CD4-positive, alpha-beta memory T cell (primary cell): ENCODE measurements at regions not wholly inside any gene's neighbourhood (a gene's known extent, or its start where the extent isn't known, plus 50 kb on each side); places are given as distances from the start of the nearest gene placed in this dataset.

ENCODE experiments used
- CTCF ChIA-PET: fragments of 350-600 bp; sonication (Branson Sonifier 250); formaldehyde crosslinking; loops from one replicate; lab custom pipeline; 2021; ENCODE audit warnings: inconsistent platforms; ENCODE audit not compliant: partially characterized antibody; lab: Charles Lee
- POLR2A ChIA-PET: fragments of 350-600 bp; sonication (Branson Sonifier 250); formaldehyde crosslinking; loops from one replicate; lab custom pipeline; 2021; ENCODE audit not compliant: partially characterized antibody; lab: Charles Lee
- DNase-seq, 5 donors: peaks; one replicate each; pipeline versions ENCODE4 v3.0.0 to v3.0.0-alpha.2; 2020 to 2022; ENCODE audit warnings: mixed read lengths in 1 of 5
- H3K27ac ChIP-seq: one replicate; pipeline ENCODE4 v1.7.0; 2013; ENCODE audit warnings: low read depth, low read length
- H3K27me3 ChIP-seq: 2 replicates; pipeline ENCODE4 v1.7.0; 2013; ENCODE audit warnings: mild to moderate bottlenecking, low read length, moderate library complexity; ENCODE audit not compliant: insufficient read depth
- H3K36me3 ChIP-seq: 2 replicates; pipeline ENCODE4 v1.7.0; 2013; ENCODE audit warnings: mild to moderate bottlenecking, low read length, moderate library complexity; ENCODE audit not compliant: insufficient read depth
- H3K4me1 ChIP-seq: 2 replicates; pipeline ENCODE4 v1.7.0; 2013; ENCODE audit warnings: mild to moderate bottlenecking, low read length, moderate library complexity; ENCODE audit not compliant: insufficient read depth
- H3K4me3 ChIP-seq, 2 donors: one replicate each; pipeline ENCODE4 v1.7.0; 2013; ENCODE audit warnings: low read length in 2 of 2, mild to moderate bottlenecking in 1 of 2
- H3K9me3 ChIP-seq, 2 donors: one replicate each; pipeline ENCODE4 v1.7.0; 2013; ENCODE audit warnings: low read length in 2 of 2, control low read depth in 1 of 2; ENCODE audit not compliant: control insufficient read depth in 1 of 2
- H3K27ac Mint-ChIP-seq, 7 donors: one replicate each; pipeline ENCODE4 v1.8.0; 2020 to 2021; ENCODE audit warnings: mixed read lengths in 7 of 7, mild to moderate bottlenecking in 6 of 7, inconsistent platforms in 3 of 7, moderate library complexity in 3 of 7
- H3K27me3 Mint-ChIP-seq, 2 donors: one replicate each; pipeline ENCODE4 v1.8.0; 2020 to 2021; ENCODE audit warnings: mixed read lengths in 2 of 2
- H3K36me3 Mint-ChIP-seq, 2 donors: one replicate each; pipeline ENCODE4 v1.8.0; 2020 to 2021; ENCODE audit warnings: mixed read lengths in 2 of 2, inconsistent platforms in 1 of 2, mild to moderate bottlenecking in 1 of 2
- H3K4me1 Mint-ChIP-seq, 4 donors: one replicate each; pipeline ENCODE4 v1.8.0; 2020 to 2021; ENCODE audit warnings: mixed read lengths in 4 of 4, mild to moderate bottlenecking in 1 of 4
- H3K4me3 Mint-ChIP-seq, 8 donors: one replicate each; pipeline ENCODE4 v1.8.0; 2020 to 2021; ENCODE audit warnings: mixed read lengths in 8 of 8, mild to moderate bottlenecking in 7 of 8, moderate library complexity in 6 of 8, inconsistent platforms in 3 of 8
- H3K9me3 Mint-ChIP-seq, 8 donors: one replicate each; pipeline ENCODE4 v1.8.0; 2020 to 2021; ENCODE audit warnings: mixed read lengths in 8 of 8, mild to moderate bottlenecking in 5 of 8, inconsistent platforms in 3 of 8, moderate library complexity in 1 of 8
- intact Hi-C: fragments of 100-400 bp; cut with micrococcal nuclease; formaldehyde crosslinking; loops from one replicate; pipeline ENCODE4 v1.15.1; 2023

DNA sequence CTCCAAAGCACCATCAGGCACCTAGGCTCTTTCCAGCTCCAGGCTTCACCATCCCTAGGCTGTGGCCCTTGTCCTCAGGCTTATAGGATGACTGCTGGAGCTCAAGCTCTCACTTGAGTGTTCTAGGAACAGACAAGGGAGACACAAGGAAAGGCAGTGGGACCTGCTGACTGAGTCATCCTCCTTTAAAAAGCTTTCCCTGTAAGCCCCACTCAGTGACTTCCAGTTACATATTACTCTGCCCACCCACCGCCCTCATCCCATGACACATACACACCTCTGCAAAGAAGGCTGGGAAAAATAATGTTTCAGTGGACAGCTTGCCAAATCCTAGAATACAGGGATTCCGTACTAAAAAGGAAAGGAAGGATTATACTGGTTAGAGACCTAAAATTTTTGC lies 154.2 kb upstream of the ZNF366 start:
- Mint-ChIP-seq H3K27me3 (peaks cover 4 to 13% of the 10 kb centered on the region in 2 donors), H3K4me3 (no peak overlapping the region), H3K27ac (no peak overlapping the region), H3K9me3 (no peaks in the 10 kb centered on the region), H3K4me1 (no peaks in the 10 kb centered on the region), H3K36me3 (no peaks in the 10 kb centered on the region)
- Histone ChIP-seq H3K9me3 (no peaks in the 10 kb centered on the region), H3K27me3 (no peaks in the 10 kb centered on the region), H3K4me1 (no peaks in the 10 kb centered on the region), H3K36me3 (no peaks in the 10 kb centered on the region), H3K4me3 (no peak overlapping the region), H3K27ac (no peak overlapping the region)
- ChIA-PET POLR2A (no interaction called here), CTCF (no interaction called here)
- DNase-seq, result no peak
- intact Hi-C loops, result no loop called here

DNA sequence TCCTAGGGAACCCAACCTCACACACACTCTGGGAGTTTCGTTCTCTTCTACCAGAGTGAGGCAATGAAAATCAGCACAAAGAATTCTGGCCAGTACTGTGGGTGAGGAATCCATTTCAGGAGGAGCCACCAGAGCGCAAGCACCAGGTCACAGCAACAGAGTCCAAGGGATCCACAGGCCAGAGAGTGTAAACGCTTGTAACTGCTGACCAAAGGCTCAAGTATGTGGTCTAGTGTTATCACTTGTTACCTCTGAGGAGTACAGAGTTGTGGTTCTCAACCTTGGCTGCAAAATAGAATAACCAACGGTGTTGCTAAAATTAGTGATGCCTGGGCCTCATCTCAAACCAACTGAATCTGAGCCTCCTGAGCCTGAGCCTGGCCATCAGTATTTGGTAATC lies 152.5 kb upstream of the ZNF366 start:
- ChIA-PET CTCF (no interaction called here), POLR2A (no interaction called here)
- Histone ChIP-seq H3K4me1 (no peaks in the 10 kb centered on the region), H3K4me3 (no peak overlapping the region), H3K9me3 (no peaks in the 10 kb centered on the region), H3K36me3 (no peaks in the 10 kb centered on the region), H3K27me3 (no peaks in the 10 kb centered on the region), H3K27ac (no peak overlapping the region)
- H3K4me3 Mint-ChIP-seq, result no peak overlapping the region
- no peaks in the 10 kb centered on the region for H3K36me3 Mint-ChIP-seq
- no peaks in the 10 kb centered on the region for H3K4me1 Mint-ChIP-seq
- H3K27ac Mint-ChIP-seq, result no peak overlapping the region
- intact Hi-C loops, result no loop called here
- H3K9me3 Mint-ChIP-seq, result no peaks in the 10 kb centered on the region
- H3K27me3 Mint-ChIP-seq, result peaks cover 4 to 12% of the 10 kb centered on the region in 2 donors
- no peak for DNase-seq

DNA sequence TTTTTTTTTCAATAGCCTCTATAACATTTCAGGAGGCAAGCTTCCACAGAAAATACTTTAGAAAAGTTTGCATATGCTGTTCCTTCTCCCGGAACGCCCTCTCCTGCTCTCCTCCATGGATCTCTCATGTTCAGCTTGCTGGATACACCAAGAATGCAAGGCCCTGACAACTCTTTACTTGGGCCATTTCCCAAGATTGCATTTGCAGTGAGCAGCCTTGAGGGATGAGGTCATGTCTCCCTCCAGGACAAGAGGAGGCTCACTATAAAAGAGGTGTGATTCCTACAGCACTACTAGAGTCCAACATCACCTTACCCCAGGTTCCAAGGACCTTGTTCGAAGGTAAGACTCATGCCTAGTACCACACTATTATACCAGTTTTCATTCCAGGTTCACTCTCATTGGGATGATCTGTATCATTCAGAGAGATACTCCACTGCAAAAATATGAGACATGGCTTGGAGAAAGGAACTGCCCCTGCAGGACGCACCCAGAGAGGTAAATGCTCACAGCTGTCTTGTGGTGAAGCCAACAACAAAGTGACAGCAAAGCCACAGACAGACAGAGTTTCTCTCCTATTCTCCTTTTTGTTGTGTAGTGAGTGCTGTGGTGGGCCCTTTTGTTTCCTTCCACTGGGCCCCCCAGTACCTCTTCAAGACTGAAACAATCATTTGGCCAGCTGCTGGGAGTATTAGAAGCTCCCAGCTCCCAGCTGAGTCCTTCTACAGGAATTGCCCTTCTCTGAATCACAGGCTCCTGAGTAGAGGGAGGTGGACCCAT lies 151.7 kb upstream of the ZNF366 start:
- no peak for DNase-seq
- Mint-ChIP-seq H3K9me3 (no peaks in the 10 kb centered on the region), H3K36me3 (no peaks in the 10 kb centered on the region), H3K4me3 (no peak overlapping the region), H3K27ac (no peak overlapping the region), H3K4me1 (no peaks in the 10 kb centered on the region), H3K27me3 (peaks cover 4 to 10% of the 10 kb centered on the region in 2 donors)
- ChIA-PET CTCF (no interaction called here), POLR2A (no interaction called here)
- H3K27me3 ChIP-seq, result no peaks in the 10 kb centered on the region
- intact Hi-C loops, result no loop called here
- H3K4me3 ChIP-seq, result no peak overlapping the region
- H3K9me3 ChIP-seq, result no peaks in the 10 kb centered on the region
- no peak overlapping the region for H3K27ac ChIP-seq
- H3K4me1 ChIP-seq, result no peaks in the 10 kb centered on the region
- no peaks in the 10 kb centered on the region for H3K36me3 ChIP-seq

DNA sequence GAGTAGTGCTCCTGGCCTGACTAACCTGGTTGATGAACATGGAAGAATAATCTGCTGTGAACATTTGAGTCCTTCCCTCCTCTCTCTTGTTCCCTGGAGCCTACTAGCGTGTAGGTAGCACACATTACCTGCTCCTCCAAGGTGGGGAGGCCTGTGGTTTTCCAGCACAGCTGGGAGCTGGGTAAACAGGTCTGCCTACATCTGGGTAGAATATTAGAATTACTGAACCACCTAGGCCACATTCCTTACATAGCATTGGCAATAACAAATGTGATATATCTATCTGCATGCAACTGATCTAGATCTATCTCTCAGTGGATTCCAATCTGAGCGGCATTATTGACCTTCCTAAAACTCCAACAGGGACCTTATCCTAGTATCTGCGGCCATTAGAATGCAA lies 151.0 kb upstream of the ZNF366 start:
- CTCF ChIA-PET, result no interaction called here
- no peak overlapping the region for H3K4me3 ChIP-seq

DNA sequence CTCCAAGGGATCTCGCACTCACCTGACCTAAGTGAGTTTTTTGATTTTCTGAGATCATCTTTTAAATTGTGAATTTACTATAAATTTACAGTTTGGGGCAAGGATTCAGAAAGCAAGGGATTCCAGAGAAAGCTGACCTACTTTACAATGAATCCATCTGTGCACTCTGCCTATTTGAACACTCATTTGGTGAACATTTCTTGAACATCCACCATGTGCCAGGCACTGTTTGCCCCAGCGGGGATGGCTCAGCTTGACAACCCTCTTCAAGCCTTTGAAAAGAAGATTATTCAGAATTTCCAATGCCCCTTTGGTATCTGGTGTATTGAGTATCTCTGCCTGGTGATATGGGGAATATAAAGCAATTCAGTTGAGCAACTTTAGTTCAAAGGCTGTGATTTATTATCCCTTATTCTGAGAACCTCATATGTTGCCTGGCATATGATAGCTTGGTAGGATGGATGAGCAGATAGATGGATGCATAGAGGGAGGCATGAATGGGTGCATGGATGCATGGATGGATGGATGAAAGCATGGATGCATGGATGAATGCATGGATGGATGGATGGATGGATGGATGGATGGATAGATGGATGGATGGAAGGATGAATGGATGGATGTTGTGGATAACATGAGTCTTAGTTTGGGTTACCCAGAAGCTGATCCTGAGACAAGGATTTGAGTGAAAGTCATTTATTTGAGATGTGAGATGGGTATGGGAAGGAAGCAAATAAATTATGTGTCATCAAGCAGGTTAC lies 149.7 kb upstream of the ZNF366 start:
- intact Hi-C loops, result no loop called here
- Mint-ChIP-seq H3K27me3 (peaks cover 0 to 5% of the 10 kb centered on the region in 2 donors), H3K4me3 (no peak overlapping the region), H3K4me1 (no peaks in the 10 kb centered on the region), H3K36me3 (no peaks in the 10 kb centered on the region), H3K9me3 (no peaks in the 10 kb centered on the region), H3K27ac (no peak overlapping the region)
- no peak for DNase-seq
- Histone ChIP-seq H3K36me3 (no peaks in the 10 kb centered on the region), H3K4me1 (no peaks in the 10 kb centered on the region), H3K27ac (no peak overlapping the region), H3K27me3 (no peaks in the 10 kb centered on the region), H3K4me3 (no peak overlapping the region), H3K9me3 (no peaks in the 10 kb centered on the region)
- ChIA-PET POLR2A (no interaction called here), CTCF (interaction anchor here (1.4 kb wide), 1 partner anchor 10 kb away, joined by 3 read pairs; no protein-coding TSS in a partner anchor)

More for the DNA sequence above, 151.0 kb upstream of the ZNF366 start:
- H3K36me3 Mint-ChIP-seq, result no peaks in the 10 kb centered on the region
- POLR2A ChIA-PET, result no interaction called here
- H3K9me3 ChIP-seq, result no peaks in the 10 kb centered on the region
- no peaks in the 10 kb centered on the region for H3K4me1 Mint-ChIP-seq
- intact Hi-C loops, result no loop called here
- H3K27ac ChIP-seq, result no peak overlapping the region
- no peak for DNase-seq
- H3K4me3 Mint-ChIP-seq, result no peak overlapping the region
- H3K27ac Mint-ChIP-seq, result no peak overlapping the region
- no peaks in the 10 kb centered on the region for H3K27me3 ChIP-seq
- no peaks in the 10 kb centered on the region for H3K9me3 Mint-ChIP-seq
- H3K36me3 ChIP-seq, result no peaks in the 10 kb centered on the region
- H3K27me3 Mint-ChIP-seq, result peaks cover 0 to 10% of the 10 kb centered on the region in 2 donors
- no peaks in the 10 kb centered on the region for H3K4me1 ChIP-seq

DNA sequence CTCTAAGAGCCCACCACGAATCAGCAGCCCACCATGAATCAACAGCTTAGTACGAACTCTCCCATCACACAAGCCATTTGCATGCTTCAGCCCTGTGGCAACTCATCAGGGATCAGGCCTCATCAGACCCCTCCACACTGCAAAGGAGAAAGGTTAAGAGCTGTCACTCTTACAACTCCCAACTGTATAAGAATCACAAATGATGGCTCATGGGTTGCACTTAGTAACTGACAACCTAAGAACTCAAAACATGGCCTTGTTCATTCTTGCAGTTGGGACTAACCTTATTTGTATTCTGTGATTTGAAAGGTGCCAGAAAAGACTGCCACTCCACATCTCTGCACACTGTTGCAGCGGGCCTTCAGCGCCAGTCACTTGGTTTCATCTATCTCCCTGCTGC lies 149.1 kb upstream of the ZNF366 start:
- DNase-seq, result no peak
- H3K4me1 ChIP-seq, result no peaks in the 10 kb centered on the region
- intact Hi-C loops, result no loop called here
- no peaks in the 10 kb centered on the region for H3K36me3 ChIP-seq
- no peaks in the 10 kb centered on the region for H3K36me3 Mint-ChIP-seq
- H3K4me3 ChIP-seq, result no peak overlapping the region
- no peak overlapping the region for H3K27ac ChIP-seq
- H3K4me3 Mint-ChIP-seq, result no peak overlapping the region
- H3K4me1 Mint-ChIP-seq, result no peaks in the 10 kb centered on the region
- no peak overlapping the region for H3K27ac Mint-ChIP-seq
- H3K27me3 ChIP-seq, result no peaks in the 10 kb centered on the region
- POLR2A ChIA-PET, result no interaction called here
- peaks cover 0 to 5% of the 10 kb centered on the region in 2 donors for H3K27me3 Mint-ChIP-seq
- no peaks in the 10 kb centered on the region for H3K9me3 Mint-ChIP-seq
- CTCF ChIA-PET, result interaction anchor here (1.4 kb wide), 1 partner anchor 10 kb away, joined by 3 read pairs; no protein-coding TSS in a partner anchor
- no peaks in the 10 kb centered on the region for H3K9me3 ChIP-seq

DNA sequence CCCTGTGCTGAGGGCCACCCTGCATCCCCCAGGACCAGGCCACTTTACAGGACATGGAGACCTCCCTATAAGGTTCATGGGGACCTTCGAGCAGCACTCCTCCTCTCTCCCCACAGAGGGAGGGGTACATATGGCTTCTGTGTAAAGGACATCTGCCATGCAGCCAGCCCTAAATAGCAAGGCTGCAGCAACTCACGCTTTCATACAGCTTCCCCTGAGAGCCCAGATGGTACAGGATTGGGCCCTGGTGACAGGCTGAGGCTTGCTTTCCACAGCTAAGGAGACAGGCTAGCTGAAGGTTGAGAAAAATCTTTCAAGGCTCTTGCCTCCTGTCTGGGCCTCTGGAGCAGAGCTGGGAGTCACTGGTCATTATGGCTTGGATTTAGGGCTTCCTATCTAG lies 147.0 kb upstream of the ZNF366 start:
- ChIA-PET POLR2A (no interaction called here), CTCF (no interaction called here)
- no peak overlapping the region for H3K27ac Mint-ChIP-seq
- DNase-seq, result no peak
- no peaks in the 10 kb centered on the region for H3K4me1 Mint-ChIP-seq
- Histone ChIP-seq H3K36me3 (no peaks in the 10 kb centered on the region), H3K27ac (no peak overlapping the region), H3K27me3 (no peaks in the 10 kb centered on the region), H3K4me1 (no peaks in the 10 kb centered on the region), H3K4me3 (no peak overlapping the region), H3K9me3 (no peaks in the 10 kb centered on the region)
- H3K4me3 Mint-ChIP-seq, result no peak overlapping the region
- H3K9me3 Mint-ChIP-seq, result no peaks in the 10 kb centered on the region
- intact Hi-C loops, result no loop called here
- no peaks in the 10 kb centered on the region for H3K36me3 Mint-ChIP-seq
- H3K27me3 Mint-ChIP-seq, result peaks cover 0 to 4% of the 10 kb centered on the region in 2 donors
